Frontal cortex (tissue), 4 donors: ENCODE measurements at regions not wholly inside any gene's neighbourhood (a gene's known extent, or its start where the extent isn't known, plus 50 kb on each side); places are given as distances from the start of the nearest gene placed in this dataset. TPM values are rescaled to one million over a fixed set of nuclear protein-coding genes. Genes with fewer than 3 reads are reported as not detected.

Experiments used
- DNase-seq, 2 donors: peaks; one replicate each; pipeline ENCODE4 v3.0.0; 2012; ENCODE audit warnings: low spot score in 2 of 2
- FAIRE-seq: peaks from 2 replicates; lab custom pipeline; 2012; peaks lifted over from hg19 to GRCh38; lab: Jason Lieb, UNC
- small RNA-seq: library from RNA; depleted of rRNA; stranded (forward); fragments of <200 nt; gene quantifications from one replicate; pipeline ENCODE3, GENCODE V24; 2014
- donor health status: control.
- donor health status: control.
- donor health status: control.

DNA sequence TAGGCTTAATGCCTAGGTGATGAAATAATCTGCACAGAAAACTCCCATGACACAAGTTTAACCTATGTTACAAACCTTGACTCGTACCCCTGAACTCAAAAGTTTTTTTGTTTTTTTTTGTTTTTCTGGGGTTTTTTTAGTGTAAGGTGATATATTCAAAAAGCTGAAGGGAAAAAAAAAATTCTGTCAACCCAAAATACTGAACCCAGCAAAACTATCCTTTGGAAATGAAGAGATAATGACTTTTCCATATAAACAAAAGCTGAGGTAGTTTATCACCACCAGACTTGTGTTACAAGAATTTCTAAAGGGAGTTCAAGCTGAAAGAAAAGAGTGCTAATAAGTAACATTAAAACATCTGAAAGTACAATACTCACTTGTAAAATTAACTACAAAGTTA, 448.1 kb downstream of the KCNH5 start:
- DNase-seq (no peak), FAIRE-seq (no peak)

DNA sequence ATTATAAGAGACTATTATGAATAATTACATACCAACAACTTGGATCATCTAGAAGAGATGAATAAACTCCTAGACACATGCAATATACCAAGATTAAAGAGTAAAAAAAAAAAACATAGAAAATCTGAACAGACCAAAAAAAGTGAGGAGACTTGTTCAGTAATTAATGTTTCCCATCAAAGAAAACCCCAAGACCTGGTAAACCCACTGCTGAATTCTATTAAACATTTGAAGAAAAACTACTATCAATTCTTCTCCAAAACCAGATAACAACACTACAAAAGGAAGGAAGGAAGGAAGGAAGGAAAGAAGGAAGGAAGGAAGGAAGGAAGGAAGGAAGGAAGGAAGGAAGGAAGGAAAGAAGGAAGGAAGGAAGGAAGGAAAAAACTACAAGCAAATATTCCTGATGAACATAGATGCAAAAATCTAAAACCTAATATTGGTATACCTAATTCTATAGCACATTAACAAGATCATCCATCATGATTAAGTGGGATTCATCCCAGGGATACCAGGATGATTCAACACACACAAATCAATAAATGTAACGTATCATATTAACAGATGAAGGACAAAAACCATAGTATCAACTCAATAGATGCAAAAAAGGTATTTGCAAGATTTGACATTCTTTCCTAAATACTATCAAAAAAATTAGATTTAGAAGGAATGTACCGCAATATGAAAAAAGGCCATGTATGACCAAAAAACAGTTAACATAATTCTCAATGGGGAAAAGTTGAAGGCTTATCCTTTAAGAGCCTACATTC, 445.5 kb downstream of the KCNH5 start:
- FAIRE-seq (no peak), DNase-seq (no peak)

DNA sequence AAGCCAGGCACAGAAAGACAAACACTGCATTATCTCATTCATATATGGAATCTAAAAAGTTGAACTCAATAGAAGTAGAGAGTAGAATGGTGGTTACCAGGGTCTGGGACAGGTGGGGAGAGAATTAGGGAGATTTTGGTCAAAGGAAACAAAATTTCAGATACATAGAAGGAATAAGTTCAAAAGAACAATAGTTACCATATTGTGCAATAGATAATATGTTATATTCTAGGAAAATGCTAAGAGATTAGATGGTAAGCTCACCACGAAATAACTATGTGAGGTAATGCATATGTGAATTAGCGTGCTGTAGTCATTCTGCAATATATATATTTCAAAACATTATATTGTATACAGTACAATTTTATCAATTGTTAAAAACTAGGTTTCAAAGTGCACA, 442.5 kb downstream of the KCNH5 start:
- DNase-seq (no peak), FAIRE-seq (no peak)

DNA sequence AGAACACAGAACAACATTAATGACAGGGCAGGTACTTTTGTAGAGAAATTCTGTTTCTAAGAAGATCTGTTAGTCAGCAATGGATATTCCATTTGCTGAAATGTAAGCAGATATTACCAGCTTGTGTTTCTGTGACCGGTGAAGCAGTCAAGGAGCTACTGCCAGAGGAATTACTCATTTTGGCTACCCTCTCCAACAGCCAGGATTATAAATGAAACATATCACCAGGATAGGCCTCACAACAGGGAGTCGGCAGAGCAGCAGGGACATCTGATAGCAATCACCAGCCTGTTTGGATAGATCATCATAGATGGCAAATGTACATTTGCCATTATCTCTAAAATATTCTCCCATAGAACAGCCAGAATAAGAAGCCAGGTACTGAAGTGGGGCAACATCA, 440.7 kb downstream of the KCNH5 start:
- FAIRE-seq (no peak), DNase-seq (no peak)

DNA sequence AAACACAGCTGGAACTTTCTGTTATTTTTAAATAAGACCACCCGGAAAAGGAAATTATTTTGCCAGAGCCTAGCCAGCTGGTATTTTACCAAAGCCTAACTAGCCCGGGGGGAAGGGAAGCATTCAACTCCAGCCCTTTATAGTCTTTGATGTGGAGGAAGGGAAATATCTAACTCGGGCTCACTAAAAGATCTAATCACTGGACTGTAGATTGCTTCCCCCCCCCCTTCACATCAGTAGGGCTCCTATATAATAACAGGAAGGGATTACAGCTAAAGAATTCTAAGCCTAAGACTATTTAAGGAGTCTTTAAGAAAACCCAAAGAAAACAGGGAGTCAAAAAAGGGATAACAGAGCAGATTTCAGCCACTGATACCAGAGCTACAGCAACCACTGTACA, 431.1 kb downstream of the KCNH5 start:
- DNase-seq (no peak), FAIRE-seq (no peak)

DNA sequence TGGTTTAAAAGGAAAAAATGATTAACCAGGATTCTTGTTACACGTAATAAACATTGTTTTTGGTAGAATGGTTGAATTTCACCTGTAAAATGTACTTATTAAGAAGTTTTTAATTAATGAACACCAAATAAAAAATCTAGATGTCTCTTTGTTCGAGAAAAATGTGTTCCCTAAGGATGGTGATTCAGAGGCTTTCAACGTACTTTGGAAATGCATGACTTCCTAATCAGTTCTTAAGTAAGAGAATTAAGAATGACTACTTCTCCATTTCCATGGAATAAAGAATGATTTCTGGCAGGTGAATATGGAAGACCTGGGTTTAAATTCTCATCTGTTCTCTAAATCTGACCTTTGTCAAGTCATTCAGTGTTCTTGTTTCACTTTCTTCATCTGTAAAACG, 428.6 kb downstream of the KCNH5 start:
- FAIRE-seq, result no peak
- no peak for DNase-seq

DNA sequence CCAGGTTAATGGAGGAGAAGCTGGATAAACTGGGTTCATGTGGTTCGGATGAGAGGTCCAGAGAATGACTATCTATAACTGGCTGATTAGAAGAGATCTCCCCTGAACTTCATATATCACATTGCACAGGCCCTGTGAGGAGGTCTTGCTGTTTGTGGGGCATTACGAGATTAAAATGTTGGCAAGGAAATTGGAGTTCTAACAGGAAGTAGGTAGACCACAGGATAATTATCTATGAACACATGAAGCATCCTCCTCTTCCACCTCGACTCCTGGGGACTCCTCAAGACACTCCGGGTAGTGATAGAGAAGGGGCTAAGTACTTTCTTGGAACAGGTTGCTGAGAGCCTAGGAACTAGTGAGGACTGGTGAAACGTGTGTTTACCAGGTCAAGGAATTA, 418.8 kb downstream of the KCNH5 start:
- DNase-seq (no peak), FAIRE-seq (no peak)

DNA sequence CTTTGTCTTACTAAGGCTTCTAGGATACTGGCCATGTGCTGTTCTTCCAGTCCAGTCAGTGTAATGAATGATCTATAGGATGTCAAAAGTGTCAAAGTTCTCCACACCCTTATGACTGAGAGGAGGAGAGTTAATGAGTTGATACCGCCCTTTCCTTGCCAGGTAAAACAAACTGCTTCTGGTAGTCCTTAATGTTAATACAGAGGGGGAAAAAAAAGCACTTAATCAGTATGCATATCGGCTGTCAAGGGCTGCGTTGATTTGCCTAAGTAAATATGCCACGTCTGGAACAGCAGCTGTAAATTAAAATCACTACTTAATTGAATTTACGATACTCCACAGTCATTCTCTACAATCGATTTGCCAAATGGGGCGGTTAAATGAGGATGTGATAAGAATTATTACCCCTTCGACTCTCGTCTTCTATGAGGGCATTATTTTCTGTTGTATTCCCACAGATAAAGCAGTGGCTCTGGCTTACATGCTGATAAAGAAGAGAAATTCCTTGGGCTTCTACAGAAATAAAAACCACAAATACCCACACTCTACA, 416.0 kb downstream of the KCNH5 start:
- FAIRE-seq (no peak), DNase-seq (no peak)

DNA sequence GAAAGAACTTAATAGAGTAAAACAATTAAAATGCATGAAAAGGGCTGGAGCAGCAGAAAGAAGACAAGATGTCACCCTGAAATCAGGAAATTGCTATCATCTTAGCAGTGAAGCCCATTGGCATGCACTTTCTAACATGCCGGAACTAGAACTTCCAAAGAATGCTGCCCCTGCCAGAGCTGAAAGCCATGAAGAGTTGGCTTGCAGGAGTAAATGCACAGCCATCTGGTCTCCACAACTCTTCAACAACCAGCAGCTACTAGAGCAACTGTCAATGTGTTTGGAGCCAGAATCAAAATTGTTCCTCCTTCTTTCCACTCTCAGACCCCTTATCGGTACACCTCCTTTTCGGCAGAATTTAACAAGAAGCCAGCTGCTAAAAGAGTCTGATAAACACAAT, 414.1 kb downstream of the KCNH5 start:
- DNase-seq, result no peak
- no peak for FAIRE-seq

DNA sequence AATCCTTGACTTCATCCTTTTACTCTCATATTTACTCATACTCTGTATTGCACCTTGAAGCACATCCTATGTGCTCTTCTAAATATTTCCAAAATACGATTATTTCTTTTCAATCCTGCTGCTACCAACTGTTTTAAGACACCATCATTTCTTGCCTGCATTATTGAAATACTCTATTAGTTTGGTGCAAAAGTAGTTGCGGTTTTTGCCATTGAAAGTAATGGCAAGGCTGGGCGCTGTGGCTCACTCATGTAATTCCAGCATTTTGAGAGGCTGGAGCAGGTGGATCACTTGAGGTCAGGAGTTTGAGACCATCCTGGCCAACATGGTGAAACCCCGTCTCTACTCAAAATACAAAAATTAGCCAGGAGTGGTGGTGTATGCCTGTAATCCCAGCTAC, 412.5 kb downstream of the KCNH5 start:
- no peak for FAIRE-seq
- no peak for DNase-seq

DNA sequence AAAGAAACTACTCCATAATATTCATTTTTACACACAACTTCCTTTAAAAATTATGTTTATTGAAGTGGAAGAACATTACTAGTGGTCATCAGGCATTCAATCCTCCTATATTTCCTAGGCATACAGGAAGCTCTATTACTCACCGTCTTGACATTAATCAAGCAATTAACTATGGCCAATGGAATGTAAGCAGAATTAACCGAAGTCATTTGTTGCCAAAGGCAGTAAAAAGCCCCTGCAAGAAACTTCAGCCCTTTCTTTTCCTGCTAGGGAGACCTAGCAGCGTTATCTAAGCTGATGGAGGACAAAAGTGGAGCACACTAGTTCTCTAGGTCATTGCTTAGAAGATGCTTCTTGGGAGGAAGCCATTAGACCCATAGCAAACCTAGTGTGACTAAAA, 399.6 kb downstream of the KCNH5 start:
- FAIRE-seq (no peak), DNase-seq (no peak)

Small RNA genes in the stretch of these regions (small RNA-seq; reads per million reads assigned to genes)
- not detected for gene AL389895.1
